Central memory CD8-positive, alpha-beta T cell (primary cell): ENCODE measurements at regions not wholly inside any gene's neighbourhood (a gene's known extent, or its start where the extent isn't known, plus 50 kb on each side); places are given as distances from the start of the nearest gene placed in this dataset.

ENCODE experiments used
- ATAC-seq: fragments of 150-1000 bp; cut with Tn5 transposase; replicated peaks from 2 replicates; pipeline ENCODE4 v1.10.0; 2022; ENCODE audit warnings: mild to moderate bottlenecking, moderate FRiP score, moderate number of reproducible peaks; ENCODE audit not compliant: poor library complexity, severe bottlenecking; ENCODE audit errors: extremely low read depth
- DNase-seq, 2 donors: peaks; one replicate each; pipeline ENCODE4 v3.0.0; 2021; ENCODE audit warnings: low spot score in 2 of 2
- H3K27ac Mint-ChIP-seq: one replicate; pipeline ENCODE4 v1.8.0; 2022; ENCODE audit warnings: low read depth, mild to moderate bottlenecking, moderate library complexity, mixed read lengths
- H3K27me3 Mint-ChIP-seq: one replicate; pipeline ENCODE4 v1.8.0; 2022; ENCODE audit warnings: mixed read lengths
- H3K36me3 Mint-ChIP-seq: one replicate; pipeline ENCODE4 v1.8.0; 2022; ENCODE audit warnings: mild to moderate bottlenecking, moderate library complexity, mixed read lengths; ENCODE audit not compliant: insufficient read depth
- H3K4me1 Mint-ChIP-seq: one replicate; pipeline ENCODE4 v1.8.0; 2022; ENCODE audit warnings: mixed read lengths
- H3K4me3 Mint-ChIP-seq: one replicate; pipeline ENCODE4 v1.8.0; 2022; ENCODE audit warnings: mild to moderate bottlenecking, moderate library complexity, mixed read lengths
- H3K9me3 Mint-ChIP-seq: one replicate; pipeline ENCODE4 v1.8.0; 2022; ENCODE audit warnings: mixed read lengths

DNA sequence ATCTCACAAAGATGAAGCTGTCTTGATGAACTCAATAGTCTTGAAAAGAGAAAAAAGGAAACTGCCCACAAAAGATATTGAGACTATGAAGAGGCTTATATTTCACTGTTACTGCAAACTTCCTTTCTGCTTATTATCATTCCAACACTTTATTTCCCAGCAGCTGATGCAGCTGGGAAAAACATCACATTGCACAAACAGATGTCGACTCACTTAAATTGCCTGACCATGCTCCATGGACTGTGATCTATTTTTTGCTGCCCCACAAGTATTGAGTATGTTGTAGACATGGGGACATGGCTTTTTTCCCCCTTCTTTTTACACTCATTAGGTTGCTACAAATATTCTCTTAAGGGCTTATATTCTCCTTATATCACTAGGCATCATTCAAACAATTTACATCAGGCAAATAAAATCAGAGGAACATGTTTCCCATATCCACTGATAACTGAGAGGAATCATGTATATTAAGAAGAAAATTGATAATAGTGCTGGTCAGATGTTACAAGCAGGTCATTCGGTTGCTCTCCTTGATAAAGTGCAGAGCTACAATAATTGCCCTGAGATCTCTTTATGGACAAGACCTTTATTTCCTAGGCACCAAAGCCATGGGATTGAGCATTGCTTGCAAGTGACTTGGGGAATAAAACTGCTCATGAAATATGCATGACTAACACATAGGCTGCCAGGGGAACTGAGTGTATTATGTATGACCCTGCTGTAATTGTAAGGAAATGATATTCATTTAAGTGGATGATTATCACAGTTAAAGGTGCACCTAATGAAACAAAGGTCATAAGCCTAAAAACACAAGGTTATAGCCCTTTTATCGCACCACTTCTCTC lies 509.9 kb downstream of the ZNF608 start:
- peaks cover 2% of the 10 kb centered on the region for H3K36me3 Mint-ChIP-seq
- no peak overlapping the region for H3K27ac Mint-ChIP-seq
- H3K9me3 Mint-ChIP-seq: peaks cover under 1% of the 10 kb centered on the region
- no peak for ATAC-seq
- no peak overlapping the region for H3K4me3 Mint-ChIP-seq
- DNase-seq: no peak
- no peaks in the 10 kb centered on the region for H3K27me3 Mint-ChIP-seq
- no peaks in the 10 kb centered on the region for H3K4me1 Mint-ChIP-seq

DNA sequence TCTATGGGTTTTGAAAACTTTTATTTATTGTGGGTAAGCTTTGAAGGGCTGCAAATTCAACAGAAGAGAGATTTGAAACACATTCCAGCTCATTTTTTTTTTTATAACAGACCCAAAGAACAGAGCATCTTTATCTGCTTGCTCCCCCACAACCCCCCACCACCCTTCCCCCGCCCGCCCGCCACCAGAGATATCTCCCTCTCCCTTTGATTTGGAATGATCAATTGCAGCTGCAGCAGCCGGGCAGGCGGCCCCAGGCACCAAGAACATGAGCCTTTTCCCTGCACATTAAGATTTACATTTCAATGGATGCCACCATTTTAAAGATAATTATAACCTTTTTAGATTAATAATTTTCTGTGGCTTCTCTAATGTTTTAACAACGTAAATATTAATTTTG lies 510.9 kb downstream of the ZNF608 start:
- ATAC-seq (no peak), DNase-seq (no peak)
- H3K9me3 Mint-ChIP-seq: no peaks in the 10 kb centered on the region
- H3K4me3 Mint-ChIP-seq: no peak overlapping the region
- no peaks in the 10 kb centered on the region for H3K4me1 Mint-ChIP-seq
- H3K27ac Mint-ChIP-seq: no peak overlapping the region
- H3K36me3 Mint-ChIP-seq: peaks cover 2% of the 10 kb centered on the region
- H3K27me3 Mint-ChIP-seq: no peaks in the 10 kb centered on the region

DNA sequence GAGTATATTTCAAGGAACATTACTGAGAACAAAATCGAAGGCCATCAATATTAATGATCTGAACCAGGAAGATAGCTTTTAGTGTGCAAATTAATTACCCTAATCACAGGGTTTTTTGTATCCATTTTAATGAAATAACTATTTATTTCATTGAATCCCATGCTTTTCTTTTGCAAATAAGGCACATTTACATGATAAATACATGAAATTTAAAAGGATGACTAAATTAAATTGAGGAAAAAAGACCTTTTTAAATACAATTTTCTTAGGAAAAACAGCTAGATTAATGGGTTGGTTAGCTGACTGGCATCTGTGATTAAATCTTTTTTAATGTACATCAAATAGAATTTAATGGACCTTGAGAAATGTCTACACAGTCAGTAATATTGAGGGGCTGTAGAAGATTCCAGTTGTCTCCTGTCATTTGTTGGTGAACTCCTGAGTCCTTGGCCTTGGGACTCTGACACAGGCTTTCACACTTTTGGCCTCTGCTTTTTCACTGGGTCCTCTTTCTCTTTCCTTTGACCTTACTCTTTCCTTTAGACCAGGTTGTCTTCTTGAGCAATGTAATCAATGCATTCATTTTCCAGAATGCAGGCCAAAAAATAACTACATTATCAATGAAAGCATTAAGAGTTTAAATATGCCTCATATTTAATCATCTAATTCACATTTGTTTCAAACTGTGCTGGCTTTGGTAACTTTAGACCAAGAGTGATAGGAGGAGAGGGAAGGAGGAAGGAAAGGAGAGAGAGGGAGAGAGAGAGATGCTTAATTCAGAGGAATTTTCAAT lies 511.5 kb downstream of the ZNF608 start:
- ATAC-seq (no peak), DNase-seq (no peak)
- Mint-ChIP-seq H3K9me3 (no peaks in the 10 kb centered on the region), H3K27me3 (no peaks in the 10 kb centered on the region), H3K27ac (no peak overlapping the region), H3K4me1 (no peaks in the 10 kb centered on the region), H3K4me3 (no peak overlapping the region), H3K36me3 (no peaks in the 10 kb centered on the region)

DNA sequence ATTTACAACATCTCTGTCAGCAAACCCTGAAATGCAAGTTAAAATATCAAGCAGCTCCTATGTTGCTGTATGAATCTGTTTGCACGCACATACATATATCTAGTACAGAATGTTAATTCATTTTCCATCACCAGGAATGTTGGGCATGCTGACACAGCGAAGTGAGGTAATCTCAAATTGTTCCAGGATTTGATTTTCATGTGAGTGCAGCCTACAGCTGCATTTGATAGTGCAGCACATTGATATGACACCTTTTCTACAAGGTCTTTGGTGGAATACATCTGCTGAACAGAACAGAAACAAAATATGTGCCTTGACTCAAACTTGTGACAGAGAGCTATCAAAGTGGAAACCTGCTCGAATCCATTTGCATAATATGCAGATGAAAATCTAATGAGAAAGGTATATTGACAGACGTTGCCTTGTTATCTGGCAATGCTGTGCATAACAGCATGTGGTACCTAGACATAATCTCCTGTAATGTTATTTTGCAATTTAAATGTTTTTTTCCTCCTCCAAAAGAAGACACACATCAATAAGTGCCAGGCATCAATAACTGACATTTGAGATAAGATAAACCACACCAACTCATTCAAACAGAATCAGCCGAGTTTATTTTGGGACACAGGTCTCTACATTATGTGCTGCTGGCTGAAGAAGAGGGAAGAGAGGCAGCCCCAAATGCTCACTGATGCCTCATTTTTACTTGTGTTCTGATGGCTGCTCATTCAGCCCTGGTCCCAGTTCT lies 512.2 kb downstream of the ZNF608 start:
- H3K4me1 Mint-ChIP-seq: no peaks in the 10 kb centered on the region
- no peak for ATAC-seq
- DNase-seq: no peak
- no peak overlapping the region for H3K27ac Mint-ChIP-seq
- no peaks in the 10 kb centered on the region for H3K27me3 Mint-ChIP-seq
- no peaks in the 10 kb centered on the region for H3K36me3 Mint-ChIP-seq
- H3K4me3 Mint-ChIP-seq: no peak overlapping the region
- H3K9me3 Mint-ChIP-seq: no peaks in the 10 kb centered on the region

DNA sequence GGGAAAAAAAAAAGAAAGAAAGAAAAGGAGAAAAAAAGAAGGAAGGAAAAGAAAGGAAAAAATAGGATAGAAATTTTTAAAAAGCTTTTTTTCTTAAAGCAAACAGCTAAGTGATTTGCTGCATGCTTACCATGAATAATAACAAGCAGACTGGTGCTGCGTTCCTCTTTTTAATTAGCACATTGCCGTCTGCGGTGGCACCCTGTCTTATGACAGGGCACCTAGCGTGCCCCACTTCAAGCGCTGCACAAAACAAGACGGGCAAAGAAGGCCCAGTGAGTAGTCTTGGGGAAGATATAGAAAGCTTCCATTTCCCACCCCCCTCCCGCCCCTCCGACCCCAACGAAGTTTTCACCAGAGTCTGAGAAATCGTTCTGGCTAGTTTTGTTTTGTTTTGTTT lies 513.9 kb downstream of the ZNF608 start:
- Mint-ChIP-seq H3K9me3 (peaks cover 6% of the 10 kb centered on the region), H3K36me3 (no peaks in the 10 kb centered on the region), H3K27me3 (no peaks in the 10 kb centered on the region), H3K4me3 (no peak overlapping the region), H3K27ac (no peak overlapping the region), H3K4me1 (no peaks in the 10 kb centered on the region)
- DNase-seq (no peak), ATAC-seq (no peak)

DNA sequence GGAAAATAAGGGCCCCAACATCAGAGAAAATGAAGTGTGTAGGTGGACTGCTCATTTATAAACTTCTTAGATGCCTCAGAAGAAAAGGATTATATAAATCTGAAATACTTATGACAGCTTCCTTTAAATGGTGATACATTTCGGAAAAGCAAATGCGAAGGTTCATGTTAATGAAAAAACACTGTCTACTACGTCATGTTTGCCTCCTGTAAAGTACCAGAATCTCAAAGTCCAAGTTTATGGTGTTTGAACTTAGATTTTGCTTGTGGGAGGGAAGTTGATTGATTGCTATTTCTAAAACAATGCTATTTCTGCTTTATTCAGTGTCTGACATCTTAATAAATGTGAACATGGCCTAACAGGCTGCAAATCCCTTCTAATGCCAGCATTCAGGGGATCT lies 514.6 kb downstream of the ZNF608 start:
- H3K27me3 Mint-ChIP-seq: no peaks in the 10 kb centered on the region
- ATAC-seq: no peak
- no peak for DNase-seq
- H3K4me1 Mint-ChIP-seq: no peaks in the 10 kb centered on the region
- H3K9me3 Mint-ChIP-seq: peaks cover 12% of the 10 kb centered on the region
- H3K4me3 Mint-ChIP-seq: no peak overlapping the region
- H3K27ac Mint-ChIP-seq: no peak overlapping the region
- H3K36me3 Mint-ChIP-seq: no peaks in the 10 kb centered on the region

DNA sequence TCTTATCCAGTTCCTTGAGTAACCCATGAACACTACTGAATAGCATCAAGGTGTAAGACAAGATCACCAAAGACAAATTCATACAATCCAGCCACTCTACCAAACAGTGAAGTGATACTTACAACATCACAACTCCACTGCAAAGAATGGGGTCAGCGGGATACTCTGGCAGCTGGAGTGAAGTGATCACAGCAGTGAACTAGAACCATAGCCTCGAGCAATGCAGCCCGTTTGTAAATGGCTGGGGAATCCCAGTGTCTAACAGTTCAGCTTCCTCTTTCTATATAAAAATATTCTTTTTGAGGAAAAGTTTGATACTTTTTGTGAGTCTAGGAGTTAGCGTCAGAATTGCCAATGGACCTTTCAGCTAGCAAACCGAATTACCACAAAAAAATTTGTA lies 515.2 kb downstream of the ZNF608 start:
- H3K9me3 Mint-ChIP-seq: peaks cover 12% of the 10 kb centered on the region
- H3K4me1 Mint-ChIP-seq: no peaks in the 10 kb centered on the region
- H3K27me3 Mint-ChIP-seq: no peaks in the 10 kb centered on the region
- ATAC-seq (no peak), DNase-seq (no peak)
- H3K36me3 Mint-ChIP-seq: no peaks in the 10 kb centered on the region
- H3K27ac Mint-ChIP-seq: no peak overlapping the region
- H3K4me3 Mint-ChIP-seq: no peak overlapping the region

DNA sequence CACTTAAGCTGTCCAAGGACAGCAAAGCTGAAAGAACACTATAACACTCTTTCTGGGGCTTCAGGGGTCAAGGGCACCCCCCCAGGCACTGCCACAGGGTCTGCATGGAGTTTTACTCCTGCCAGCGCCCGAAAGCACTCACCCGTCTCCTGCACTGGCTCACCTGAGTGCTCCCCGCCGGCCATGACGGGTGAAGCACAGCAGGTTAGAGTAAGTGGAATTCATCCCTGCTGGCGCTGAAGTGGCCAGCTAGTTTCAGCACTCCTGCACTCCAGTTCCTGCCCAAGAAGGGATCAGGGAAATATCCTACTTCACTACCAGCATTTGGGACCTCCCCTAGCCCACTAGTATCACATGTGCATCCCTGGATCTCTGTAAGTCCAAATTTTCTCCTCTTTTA lies 516.0 kb downstream of the ZNF608 start:
- Mint-ChIP-seq H3K4me1 (no peaks in the 10 kb centered on the region), H3K9me3 (peaks cover 12% of the 10 kb centered on the region), H3K36me3 (no peaks in the 10 kb centered on the region), H3K4me3 (no peak overlapping the region), H3K27ac (no peak overlapping the region), H3K27me3 (no peaks in the 10 kb centered on the region)
- no peak for DNase-seq
- ATAC-seq: no peak

DNA sequence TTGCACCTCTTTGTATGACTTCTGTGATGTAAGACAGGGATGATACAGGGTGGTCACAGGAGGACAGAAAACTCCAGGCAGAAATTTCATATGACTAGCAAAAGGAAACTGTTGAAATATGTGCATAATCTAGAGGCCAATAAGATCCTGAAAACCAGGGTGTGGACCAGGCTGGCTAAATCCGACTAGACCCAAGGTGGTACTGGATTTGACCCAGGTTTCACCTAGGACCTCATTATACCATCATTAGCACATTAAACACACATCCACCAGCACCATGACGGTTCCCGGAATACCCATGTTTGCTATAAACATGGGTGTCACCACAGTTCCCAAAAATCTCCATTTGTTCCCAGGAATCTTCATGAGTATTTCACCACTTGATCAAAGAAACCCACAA lies 517.1 kb downstream of the ZNF608 start:
- Mint-ChIP-seq H3K36me3 (no peaks in the 10 kb centered on the region), H3K4me1 (no peaks in the 10 kb centered on the region), H3K4me3 (no peak overlapping the region)

DNA sequence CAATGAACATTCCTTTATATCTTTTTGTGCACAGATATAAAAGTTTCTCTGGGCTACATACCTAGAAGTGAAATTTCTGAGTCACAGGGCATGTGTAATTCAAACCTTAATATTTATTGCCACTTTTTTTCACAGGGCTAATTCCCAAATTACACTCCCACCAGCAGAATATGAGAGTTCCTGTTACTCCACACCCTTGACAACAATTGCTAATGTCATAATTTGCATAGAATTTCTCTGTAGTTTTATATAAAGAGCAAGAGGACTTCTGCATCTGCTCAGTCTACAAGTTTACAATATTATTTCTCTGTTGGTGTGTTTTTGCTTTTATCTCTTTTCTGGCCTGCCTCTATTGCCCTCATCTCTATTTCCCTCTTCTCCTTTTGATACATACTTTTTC lies 518.5 kb downstream of the ZNF608 start:
- DNase-seq (no peak), ATAC-seq (no peak)
- H3K4me3 Mint-ChIP-seq: no peak overlapping the region
- H3K4me1 Mint-ChIP-seq: no peaks in the 10 kb centered on the region
- H3K27ac Mint-ChIP-seq: no peak overlapping the region
- no peaks in the 10 kb centered on the region for H3K36me3 Mint-ChIP-seq
- peaks cover 19% of the 10 kb centered on the region for H3K9me3 Mint-ChIP-seq
- no peaks in the 10 kb centered on the region for H3K27me3 Mint-ChIP-seq

More for the DNA sequence above, 517.1 kb downstream of the ZNF608 start:
- no peak overlapping the region for H3K27ac Mint-ChIP-seq
- no peaks in the 10 kb centered on the region for H3K27me3 Mint-ChIP-seq
- peaks cover 19% of the 10 kb centered on the region for H3K9me3 Mint-ChIP-seq
- ATAC-seq: no peak
- DNase-seq: no peak

DNA sequence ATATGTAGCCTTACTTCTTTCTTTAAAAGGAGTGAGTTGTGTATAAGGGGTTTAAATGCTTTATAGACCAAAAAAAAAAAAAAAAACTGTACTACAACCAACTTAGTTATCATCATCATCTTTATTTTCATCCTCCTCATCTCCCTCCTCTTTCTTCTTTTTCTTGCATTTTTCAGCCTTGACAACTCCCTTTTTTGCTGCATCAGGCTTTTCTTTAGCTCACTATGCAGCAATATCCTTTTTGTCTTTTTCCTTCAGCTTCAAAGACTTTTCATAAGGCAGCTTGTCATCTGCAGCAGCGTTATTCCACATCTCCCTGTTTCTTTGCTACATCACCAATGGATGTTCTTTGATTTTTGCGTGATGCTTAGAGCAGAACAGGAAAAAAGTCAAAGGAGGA lies 526.0 kb downstream of the ZNF608 start:
- no peaks in the 10 kb centered on the region for H3K27me3 Mint-ChIP-seq
- DNase-seq (no peak), ATAC-seq (no peak)
- peaks cover 2% of the 10 kb centered on the region for H3K36me3 Mint-ChIP-seq
- peaks cover 20% of the 10 kb centered on the region for H3K9me3 Mint-ChIP-seq
- no peak overlapping the region for H3K27ac Mint-ChIP-seq
- H3K4me3 Mint-ChIP-seq: no peak overlapping the region
- no peaks in the 10 kb centered on the region for H3K4me1 Mint-ChIP-seq

DNA sequence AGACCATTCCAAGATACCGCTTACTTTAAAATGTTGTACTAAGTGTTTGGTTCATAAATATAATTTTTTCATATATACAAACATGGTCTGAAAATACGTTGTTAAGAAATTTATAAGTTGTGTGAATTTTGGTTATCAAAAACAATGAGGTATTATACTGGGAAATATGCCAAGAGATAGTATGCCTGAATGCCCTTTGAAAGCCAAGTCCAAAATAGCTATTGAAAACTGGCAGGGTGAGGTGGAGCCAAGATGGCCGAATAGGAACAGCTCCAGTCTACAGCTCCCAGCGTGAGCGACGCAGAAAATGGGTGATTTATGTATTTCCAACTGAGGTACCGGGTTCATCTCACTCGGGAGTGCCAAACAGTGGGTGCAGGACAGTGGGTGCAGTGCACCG lies 533.5 kb downstream of the ZNF608 start:
- Mint-ChIP-seq H3K4me1 (no peaks in the 10 kb centered on the region), H3K27ac (no peak overlapping the region), H3K4me3 (no peak overlapping the region), H3K27me3 (no peaks in the 10 kb centered on the region), H3K36me3 (no peaks in the 10 kb centered on the region), H3K9me3 (peaks cover 24% of the 10 kb centered on the region)
- DNase-seq: no peak
- no peak for ATAC-seq
